GM18907 (cell line): ENCODE measurements at regions not wholly inside any gene's neighbourhood (a gene's known extent, or its start where the extent isn't known, plus 50 kb on each side); places are given as distances from the start of the nearest gene placed in this dataset.

Source experiments
- ATAC-seq: cut with Tn5 transposase; IDR thresholded peaks from one replicate; pipeline ENCODE4 v1.9.1; 2021; ENCODE audit warnings: mild to moderate bottlenecking, moderate library complexity; ENCODE audit not compliant: unreplicated experiment

- no peak for ATAC-seq
Observed at GRCh38 chr1:8147956-8148355, 121.8 kb upstream of the ERRFI1 start.

- ATAC-seq, result no peak
Observed at GRCh38 chr1:8146257-8146855, 120.2 kb upstream of the ERRFI1 start.

- no peak for ATAC-seq
Observed at GRCh38 chr1:8145545-8146202, 119.6 kb upstream of the ERRFI1 start.

- no peak for ATAC-seq
Observed at GRCh38 chr1:8144323-8144722, 118.2 kb upstream of the ERRFI1 start.

- no peak for ATAC-seq
Observed at GRCh38 chr1:8142955-8143629, 117.0 kb upstream of the ERRFI1 start.

- no peak for ATAC-seq
Observed at GRCh38 chr1:8139941-8140340, 113.8 kb upstream of the ERRFI1 start.

GRCh38 chr1:8139383-8139782, 113.3 kb upstream of the ERRFI1 start:
- no peak for ATAC-seq

GRCh38 chr1:8138673-8139072, 112.6 kb upstream of the ERRFI1 start:
- ATAC-seq, result no peak

GRCh38 chr1:8137481-8138244, 111.6 kb upstream of the ERRFI1 start:
- ATAC-seq, result no peak

GRCh38 chr1:8136766-8137165, 110.7 kb upstream of the ERRFI1 start:
- ATAC-seq, result no peak

GRCh38 chr1:8135250-8135649, 109.1 kb upstream of the ERRFI1 start:
- ATAC-seq, result no peak

GRCh38 chr1:8134546-8135235, 108.6 kb upstream of the ERRFI1 start:
- ATAC-seq, result no peak

GRCh38 chr1:8133657-8134430, 107.7 kb upstream of the ERRFI1 start:
- ATAC-seq, result no peak

GRCh38 chr1:8133190-8133589, 107.1 kb upstream of the ERRFI1 start:
- no peak for ATAC-seq

- no peak for ATAC-seq
Observed at GRCh38 chr1:8127171-8127641, 101.1 kb upstream of the ERRFI1 start.

- no peak for ATAC-seq
Observed at GRCh38 chr1:8122477-8123407, 96.6 kb upstream of the ERRFI1 start.

GRCh38 chr1:8122160-8122476, 96.0 kb upstream of the ERRFI1 start:
- no peak for ATAC-seq

GRCh38 chr1:8121261-8122159, 95.4 kb upstream of the ERRFI1 start:
- ATAC-seq, result no peak
